ENCODE measurements at regions not wholly inside any gene's neighbourhood (a gene's known extent, or its start where the extent isn't known, plus 50 kb on each side); places are given as distances from the start of the nearest gene placed in this dataset.

GRCh38 chr13:104270731-104271130 is 1204.5 kb upstream of the SLC10A2 start:
- TF ChIP-seq, protein P1, sequence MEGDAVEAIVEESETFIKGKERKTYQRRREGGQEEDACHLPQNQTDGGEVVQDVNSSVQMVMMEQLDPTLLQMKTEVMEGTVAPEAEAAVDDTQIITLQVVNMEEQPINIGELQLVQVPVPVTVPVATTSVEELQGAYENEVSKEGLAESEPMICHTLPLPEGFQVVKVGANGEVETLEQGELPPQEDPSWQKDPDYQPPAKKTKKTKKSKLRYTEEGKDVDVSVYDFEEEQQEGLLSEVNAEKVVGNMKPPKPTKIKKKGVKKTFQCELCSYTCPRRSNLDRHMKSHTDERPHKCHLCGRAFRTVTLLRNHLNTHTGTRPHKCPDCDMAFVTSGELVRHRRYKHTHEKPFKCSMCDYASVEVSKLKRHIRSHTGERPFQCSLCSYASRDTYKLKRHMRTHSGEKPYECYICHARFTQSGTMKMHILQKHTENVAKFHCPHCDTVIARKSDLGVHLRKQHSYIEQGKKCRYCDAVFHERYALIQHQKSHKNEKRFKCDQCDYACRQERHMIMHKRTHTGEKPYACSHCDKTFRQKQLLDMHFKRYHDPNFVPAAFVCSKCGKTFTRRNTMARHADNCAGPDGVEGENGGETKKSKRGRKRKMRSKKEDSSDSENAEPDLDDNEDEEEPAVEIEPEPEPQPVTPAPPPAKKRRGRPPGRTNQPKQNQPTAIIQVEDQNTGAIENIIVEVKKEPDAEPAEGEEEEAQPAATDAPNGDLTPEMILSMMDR (IDR thresholded peaks at IDR 0.05; ENCODE audit: low read depth, low read length): no peak
- TF ChIP-seq POLR2A (IDR thresholded peaks at IDR 0.05; ENCODE audit: extremely low read depth, insufficient read length): no peak
- no peak for TF ChIP-seq MYC (IDR thresholded peaks at IDR 0.05; ENCODE audit: low read depth, low read length)
- TF ChIP-seq, protein P2, sequence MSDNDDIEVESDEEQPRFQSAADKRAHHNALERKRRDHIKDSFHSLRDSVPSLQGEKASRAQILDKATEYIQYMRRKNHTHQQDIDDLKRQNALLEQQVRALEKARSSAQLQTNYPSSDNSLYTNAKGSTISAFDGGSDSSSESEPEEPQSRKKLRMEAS (IDR thresholded peaks at IDR 0.05; ENCODE audit: low read depth, low read length): no peak

Measured in NB4 (cell line).